ENCODE measurements at regions not wholly inside any gene's neighbourhood (a gene's known extent, or its start where the extent isn't known, plus 50 kb on each side); places are given as distances from the start of the nearest gene placed in this dataset.
"Not testable (repeated sequence)": the region's sequence is repeated elsewhere in the genome, so short reads cannot be mapped to it uniquely, and the experiment has no call there.

DNA sequence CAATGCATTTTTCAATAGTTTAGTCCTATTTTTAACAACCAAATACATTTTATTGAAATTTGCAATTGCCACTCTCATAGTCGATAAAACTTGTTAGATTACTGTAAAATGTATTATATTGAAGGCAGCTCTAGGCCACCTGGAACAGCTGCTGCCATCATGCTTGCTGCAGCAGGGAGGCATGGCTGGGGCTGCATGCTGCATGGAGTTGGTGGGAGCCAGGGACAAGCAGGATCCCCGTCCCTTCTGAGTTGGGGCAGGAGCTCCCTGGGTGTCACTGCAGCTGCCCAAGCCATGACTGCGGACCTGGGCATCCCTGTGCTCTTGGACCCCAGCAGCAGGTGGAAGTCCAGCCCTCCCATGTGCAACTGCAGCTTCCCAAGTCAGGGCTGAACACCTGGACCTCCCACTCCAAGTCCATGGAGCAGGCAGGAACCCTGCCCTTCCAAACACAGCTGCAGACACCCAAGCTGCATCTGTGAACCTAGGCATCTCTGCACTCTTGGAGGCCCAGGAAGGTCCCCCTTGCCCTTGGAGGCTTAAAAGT lies 742.0 kb downstream of the ZBBX start:
- intact Hi-C loops (cut with DNase I), result no loop called here
- H3K9ac ChIP-seq (ENCODE audit: low read depth in 2 of 2, low read length in 2 of 2), result no peak overlapping the region
- no peak for DNase-seq
- no peaks in the 10 kb centered on the region for H3K9me3 ChIP-seq
- H3K4me1 ChIP-seq, result no peaks in the 10 kb centered on the region
- no peaks in the 10 kb centered on the region for H3K36me3 ChIP-seq
- no peak overlapping the region for H3K4me3 ChIP-seq
- no peak overlapping the region for H3K27ac ChIP-seq
- TF ChIP-seq, protein P1, sequence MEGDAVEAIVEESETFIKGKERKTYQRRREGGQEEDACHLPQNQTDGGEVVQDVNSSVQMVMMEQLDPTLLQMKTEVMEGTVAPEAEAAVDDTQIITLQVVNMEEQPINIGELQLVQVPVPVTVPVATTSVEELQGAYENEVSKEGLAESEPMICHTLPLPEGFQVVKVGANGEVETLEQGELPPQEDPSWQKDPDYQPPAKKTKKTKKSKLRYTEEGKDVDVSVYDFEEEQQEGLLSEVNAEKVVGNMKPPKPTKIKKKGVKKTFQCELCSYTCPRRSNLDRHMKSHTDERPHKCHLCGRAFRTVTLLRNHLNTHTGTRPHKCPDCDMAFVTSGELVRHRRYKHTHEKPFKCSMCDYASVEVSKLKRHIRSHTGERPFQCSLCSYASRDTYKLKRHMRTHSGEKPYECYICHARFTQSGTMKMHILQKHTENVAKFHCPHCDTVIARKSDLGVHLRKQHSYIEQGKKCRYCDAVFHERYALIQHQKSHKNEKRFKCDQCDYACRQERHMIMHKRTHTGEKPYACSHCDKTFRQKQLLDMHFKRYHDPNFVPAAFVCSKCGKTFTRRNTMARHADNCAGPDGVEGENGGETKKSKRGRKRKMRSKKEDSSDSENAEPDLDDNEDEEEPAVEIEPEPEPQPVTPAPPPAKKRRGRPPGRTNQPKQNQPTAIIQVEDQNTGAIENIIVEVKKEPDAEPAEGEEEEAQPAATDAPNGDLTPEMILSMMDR (IDR thresholded peaks at IDR 0.05), result no peak
- H3K27me3 ChIP-seq, result no peaks in the 10 kb centered on the region

- intact Hi-C loops (cut with DNase I), result no loop called here
- Histone ChIP-seq H3K36me3 (no peaks in the 10 kb centered on the region), H3K4me1 (no peaks in the 10 kb centered on the region), H3K4me3 (no peak overlapping the region), H3K9me3 (no peaks in the 10 kb centered on the region), H3K27me3 (no peaks in the 10 kb centered on the region), H3K27ac (no peak overlapping the region), H3K9ac (ENCODE audit: low read depth in 2 of 2, low read length in 2 of 2) (no peak overlapping the region)
- TF ChIP-seq, protein P1 (IDR thresholded peaks at IDR 0.05), result no peak
- no peak for DNase-seq
Observed at GRCh38 chr3:166634091-166634746, 745.9 kb downstream of the ZBBX start.

- Histone ChIP-seq H3K9me3 (no peaks in the 10 kb centered on the region), H3K27ac (no peak overlapping the region), H3K9ac (ENCODE audit: low read depth in 2 of 2, low read length in 2 of 2) (no peak overlapping the region), H3K36me3 (no peaks in the 10 kb centered on the region), H3K4me1 (no peaks in the 10 kb centered on the region), H3K4me3 (no peak overlapping the region), H3K27me3 (no peaks in the 10 kb centered on the region)
- DNase-seq, result no peak
- intact Hi-C loops (cut with DNase I), result no loop called here
- TF ChIP-seq, protein P1 (IDR thresholded peaks at IDR 0.05), result no peak
Observed at GRCh38 chr3:166630190-166630589, 749.9 kb downstream of the ZBBX start.

GRCh38 chr3:166613365-166613764 lies 766.7 kb downstream of the ZBBX start:
- Histone ChIP-seq H3K36me3 (no peaks in the 10 kb centered on the region), H3K27ac (no peak overlapping the region), H3K9ac (ENCODE audit: low read depth in 2 of 2, low read length in 2 of 2) (no peak overlapping the region), H3K9me3 (no peaks in the 10 kb centered on the region), H3K4me1 (no peaks in the 10 kb centered on the region), H3K4me3 (no peak overlapping the region), H3K27me3 (no peaks in the 10 kb centered on the region)
- DNase-seq, result no peak
- TF ChIP-seq, protein P1 (IDR thresholded peaks at IDR 0.05), result no peak
- intact Hi-C loops (cut with DNase I), result no loop called here

DNA sequence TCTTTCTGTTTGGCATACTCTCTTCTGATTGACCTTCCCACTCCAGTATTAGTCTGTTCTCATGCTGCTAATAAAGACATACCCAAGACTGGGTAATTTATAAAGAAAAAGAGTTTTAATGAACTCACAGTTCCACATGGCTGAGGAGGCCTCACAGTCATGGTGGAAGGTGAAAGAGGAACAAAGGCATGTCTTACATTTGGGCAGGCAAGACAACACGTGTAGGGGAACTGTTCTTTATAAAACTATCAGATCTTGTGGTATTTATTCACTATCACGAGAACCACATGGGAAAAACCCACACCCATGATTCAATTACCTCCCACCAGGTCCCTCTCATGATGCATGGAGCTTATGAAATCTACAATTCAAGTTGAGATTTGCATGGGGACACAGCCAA lies 767.3 kb downstream of the ZBBX start:
- DNase-seq; intact Hi-C loops (cut with DNase I): not testable (repeated sequence)

GRCh38 chr3:166607933-166608521 lies 770.8 kb upstream of the BCHE start:
- Histone ChIP-seq H3K9me3 (no peaks in the 10 kb centered on the region), H3K4me3 (no peak overlapping the region), H3K27me3 (no peaks in the 10 kb centered on the region), H3K9ac (ENCODE audit: low read depth in 2 of 2, low read length in 2 of 2) (no peak overlapping the region), H3K27ac (no peak overlapping the region), H3K36me3 (no peaks in the 10 kb centered on the region), H3K4me1 (no peaks in the 10 kb centered on the region)
- intact Hi-C loops (cut with DNase I), result no loop called here
- DNase-seq, result no peak
- TF ChIP-seq, protein P1 (IDR thresholded peaks at IDR 0.05), result no peak

More for the DNA sequence above, 767.3 kb downstream of the ZBBX start:
- not testable (repeated sequence) for H3K27me3 ChIP-seq; H3K9ac ChIP-seq (ENCODE audit: low read depth in 2 of 2, low read length in 2 of 2); H3K4me3 ChIP-seq; H3K36me3 ChIP-seq; H3K9me3 ChIP-seq; H3K4me1 ChIP-seq; H3K27ac ChIP-seq
